Heart right ventricle (tissue), 16 donors: ENCODE measurements at regions not wholly inside any gene's neighbourhood (a gene's known extent, or its start where the extent isn't known, plus 50 kb on each side); places are given as distances from the start of the nearest gene placed in this dataset.

ENCODE experiments used
- ATAC-seq, 8 donors: fragments of 200-7000 bp; cut with Tn5 transposase; one replicate each; pipeline ENCODE4 v1.9.1; 2020; ENCODE audit warnings: mild to moderate bottlenecking in 8 of 8, moderate library complexity in 8 of 8, moderate number of reproducible peaks in 1 of 8
- DNase-seq, 2 donors: peaks; one replicate each; pipeline ENCODE4 v3.0.0-alpha.2; 2020
- H3K27ac ChIP-seq, 10 donors: fragments of 200-600 bp; sonication (generic) in 2 of 10; one replicate each; pipeline versions ENCODE4 v1.5.0 to v1.8.0; 2020 to 2022; ENCODE audit warnings: mild to moderate bottlenecking in 3 of 10
- H3K27me3 ChIP-seq, 7 donors: fragments of 200-600 bp; one replicate each; pipeline ENCODE4 v1.8.0; 2021 to 2022; ENCODE audit warnings: mild to moderate bottlenecking in 2 of 7
- H3K36me3 ChIP-seq, 9 donors: fragments of 200-600 bp; sonication (generic) in 1 of 9; one replicate each; pipeline versions ENCODE4 v1.5.0 to v1.8.0; 2020 to 2022; ENCODE audit warnings: mild to moderate bottlenecking in 2 of 9
- H3K4me1 ChIP-seq, 9 donors: fragments of 200-600 bp; sonication (generic) in 1 of 9; one replicate each; pipeline versions ENCODE4 v1.5.0 to v1.8.0; 2020 to 2022; ENCODE audit warnings: mild to moderate bottlenecking in 4 of 9
- H3K4me3 ChIP-seq, 10 donors: fragments of 200-600 bp; sonication (generic) in 2 of 10; one replicate each; pipeline versions ENCODE4 v1.5.0 to v1.8.0; 2020 to 2022; ENCODE audit warnings: mild to moderate bottlenecking in 7 of 10, moderate library complexity in 2 of 10
- H3K9me3 ChIP-seq, 11 donors: fragments of 200-600 bp in 10 of 11; sonication (generic) in 2 of 11; one replicate each; pipeline versions ENCODE4 v1.5.0 to v1.8.0; 2013 to 2022; ENCODE audit warnings: mild to moderate bottlenecking in 2 of 11, control low read depth in 1 of 11, moderate library complexity in 1 of 11
- WGBS, 2 donors: extraction: QIAGEN DNeasy Blood & Tissue Kit; methylation state at CpG; one replicate each; pipeline ENCODE4 v1.1.7; 2013; ENCODE audit warnings: inconsistent platforms in 1 of 2; 5-methylcytosine and 5-hydroxymethylcytosine counted together
- intact Hi-C, 10 donors: fragments of 100-400 bp; cut with DNase I; formaldehyde crosslinking; loops; one replicate each; pipeline versions ENCODE4 v1.11.1 to v1.14.2; 2022
- TF ChIP-seq, protein P1 (sequence below), 9 donors: fragments of 200-600 bp; sonication (generic) in 2 of 9; IDR thresholded peaks; one replicate each; pipeline versions ENCODE4 v1.5.0 to v1.8.0; 2021 to 2022; ENCODE audit warnings: antibody characterized with exemption in 9 of 9, mild to moderate bottlenecking in 5 of 9, moderate library complexity in 1 of 9
- donor health status: Arrhythmogenic right ventricular cardiomyopathy.
- donor health status: ischemic (EF 13 %, LVEDD 7.1; RV severe dilation, severe dysfunction).
- donor health status: healthy with polysubstance abuse.
- donor health status: DM: no; HTN: yes; CAD: no.
- donor health status: DM: no; HTN: no; CAD: no.
- donor health status: ischemic (EF 25% LVEDD 6.9; RV normal size, moderate dysfunction).
- donor health status: ischemic (EF 25% LVEDD 5.7; RV mildly dilated, moderate dysfunction).
- donor health status: healthy.
- donor health status: DM: yes; HTN: yes; CAD: no.
- donor health status: Ischemic cardiomyopathy.
- donor health status: ischemic (EF 35%, LVEDD 5.7; RV mildly dilated, moderate dysfunction).
- donor health status: nonischemic (EF 11% LVEDD 7.7; RV severe dilation, severe dysfunction).
- donor health status: DM: yes; HTN: yes; CAD: no.
- donor health status: PGD.
- donor health status: ischemic (EF 29% LVEDD 5.4; RV normal size, mild dysfunction).
- donor health status: nonischemic (EF 23%, LVEDD 6.1; RV moderate dilation, normal function).

DNA sequence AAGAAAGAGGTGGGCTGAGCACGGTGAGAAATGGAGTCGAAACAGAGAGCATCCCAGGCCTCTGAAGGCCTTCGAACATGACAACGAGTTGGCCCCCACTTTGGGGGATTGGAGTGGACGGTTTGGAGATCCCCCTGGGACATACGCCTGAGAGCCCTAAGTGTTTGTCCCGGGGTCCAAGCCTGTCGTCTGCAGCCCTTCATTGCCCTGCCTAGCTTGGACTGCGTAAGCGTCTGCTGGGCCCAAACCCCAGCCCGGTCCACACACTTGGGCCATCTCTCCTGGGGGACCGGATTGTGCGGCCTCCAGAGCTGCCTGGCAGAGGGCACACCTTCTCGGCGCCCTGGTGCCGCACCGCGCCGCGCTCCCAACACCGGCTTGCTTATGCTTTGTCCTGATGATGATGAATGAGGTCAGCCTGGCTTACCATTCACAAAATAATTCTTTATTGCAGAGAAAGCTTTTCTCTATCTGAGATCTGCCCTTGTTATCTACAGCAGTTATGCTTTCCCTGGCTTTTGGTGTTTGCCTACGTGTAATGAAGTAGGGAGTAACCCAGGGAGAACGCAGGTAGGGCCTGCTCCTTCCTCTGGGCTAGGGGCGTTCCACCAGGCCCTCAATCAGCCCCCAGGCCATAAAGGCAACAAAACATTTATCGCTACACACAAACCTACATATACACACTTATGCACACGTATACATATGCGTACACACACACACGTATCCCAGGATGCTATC, 85.9 kb upstream of the PPARA start:
- intact Hi-C loops: no loop called here
- TF ChIP-seq, protein P1, sequence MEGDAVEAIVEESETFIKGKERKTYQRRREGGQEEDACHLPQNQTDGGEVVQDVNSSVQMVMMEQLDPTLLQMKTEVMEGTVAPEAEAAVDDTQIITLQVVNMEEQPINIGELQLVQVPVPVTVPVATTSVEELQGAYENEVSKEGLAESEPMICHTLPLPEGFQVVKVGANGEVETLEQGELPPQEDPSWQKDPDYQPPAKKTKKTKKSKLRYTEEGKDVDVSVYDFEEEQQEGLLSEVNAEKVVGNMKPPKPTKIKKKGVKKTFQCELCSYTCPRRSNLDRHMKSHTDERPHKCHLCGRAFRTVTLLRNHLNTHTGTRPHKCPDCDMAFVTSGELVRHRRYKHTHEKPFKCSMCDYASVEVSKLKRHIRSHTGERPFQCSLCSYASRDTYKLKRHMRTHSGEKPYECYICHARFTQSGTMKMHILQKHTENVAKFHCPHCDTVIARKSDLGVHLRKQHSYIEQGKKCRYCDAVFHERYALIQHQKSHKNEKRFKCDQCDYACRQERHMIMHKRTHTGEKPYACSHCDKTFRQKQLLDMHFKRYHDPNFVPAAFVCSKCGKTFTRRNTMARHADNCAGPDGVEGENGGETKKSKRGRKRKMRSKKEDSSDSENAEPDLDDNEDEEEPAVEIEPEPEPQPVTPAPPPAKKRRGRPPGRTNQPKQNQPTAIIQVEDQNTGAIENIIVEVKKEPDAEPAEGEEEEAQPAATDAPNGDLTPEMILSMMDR (IDR thresholded peaks at IDR 0.05): no peak

DNA sequence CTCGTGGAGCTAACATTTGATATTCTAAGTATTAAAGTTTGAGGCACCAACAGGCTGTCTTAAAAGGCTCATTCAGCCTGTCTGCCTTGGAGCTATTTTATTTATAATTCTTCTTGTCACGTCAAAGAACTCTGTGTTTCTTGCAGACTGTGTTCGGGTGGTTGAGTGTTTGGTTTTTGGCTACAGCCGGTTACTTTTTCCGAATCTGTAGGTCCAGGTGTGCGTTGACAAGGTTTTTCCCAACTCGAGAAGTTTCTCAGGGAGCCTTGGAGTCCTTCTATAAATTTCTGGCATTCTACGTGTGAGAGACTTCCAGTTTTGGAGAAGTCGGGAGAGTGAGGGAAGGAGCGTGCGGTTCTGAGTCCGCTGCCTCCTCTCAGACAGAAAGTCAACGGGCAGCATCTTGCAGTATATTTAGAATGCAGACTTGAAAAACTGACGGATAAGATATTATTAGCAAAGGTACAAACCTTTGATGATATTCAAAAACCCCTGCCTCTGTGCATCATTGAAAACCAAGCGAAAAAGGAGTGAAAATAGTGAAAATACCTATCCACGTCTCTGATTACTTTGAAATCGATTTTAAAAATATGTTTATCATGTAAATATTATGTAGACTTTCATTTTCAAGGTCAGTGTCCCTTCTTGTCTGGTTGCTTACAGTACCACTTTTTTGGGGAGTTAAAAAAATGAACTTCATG, 85.2 kb upstream of the PPARA start:
- DNase-seq: no peak
- H3K4me1 ChIP-seq: peaks cover 20 to 93% (median 88%) of the 10 kb centered on the region in 9 donors
- peak overlapping the region in 9 of 10 donors; percentile 3 to 92 (median 35) for H3K4me3 ChIP-seq
- H3K27me3 ChIP-seq: no peaks in the 10 kb centered on the region
- TF ChIP-seq, protein P1 (IDR thresholded peaks at IDR 0.05): no peak
- H3K27ac ChIP-seq: peak overlapping the region; percentile 98 to 100 (median 100)
- H3K36me3 ChIP-seq: no peaks in the 10 kb centered on the region
- 20 to 39% methylated on average over 17 of the region's 17 CpGs for WGBS, 2 donors
- ATAC-seq: no peak
- no peaks in the 10 kb centered on the region for H3K9me3 ChIP-seq
- intact Hi-C loops: no loop called here

More for the DNA sequence above, 85.9 kb upstream of the PPARA start:
- Histone ChIP-seq H3K27ac (peak overlapping the region; percentile 98 to 100 (median 100)), H3K4me1 (peaks cover 21 to 93% (median 91%) of the 10 kb centered on the region in 9 donors), H3K36me3 (no peaks in the 10 kb centered on the region), H3K9me3 (no peaks in the 10 kb centered on the region), H3K27me3 (no peaks in the 10 kb centered on the region), H3K4me3 (peak overlapping the region in 8 of 10 donors; percentile 3 to 92 (median 60))
- WGBS, 2 donors: 62 to 73% methylated on average over 28 of the region's 28 CpGs
- ATAC-seq (peak in 7 of 8 donors; percentile 13 to 51 (median 21)), DNase-seq (peak in 1 of 2 donors; percentile 12)

DNA sequence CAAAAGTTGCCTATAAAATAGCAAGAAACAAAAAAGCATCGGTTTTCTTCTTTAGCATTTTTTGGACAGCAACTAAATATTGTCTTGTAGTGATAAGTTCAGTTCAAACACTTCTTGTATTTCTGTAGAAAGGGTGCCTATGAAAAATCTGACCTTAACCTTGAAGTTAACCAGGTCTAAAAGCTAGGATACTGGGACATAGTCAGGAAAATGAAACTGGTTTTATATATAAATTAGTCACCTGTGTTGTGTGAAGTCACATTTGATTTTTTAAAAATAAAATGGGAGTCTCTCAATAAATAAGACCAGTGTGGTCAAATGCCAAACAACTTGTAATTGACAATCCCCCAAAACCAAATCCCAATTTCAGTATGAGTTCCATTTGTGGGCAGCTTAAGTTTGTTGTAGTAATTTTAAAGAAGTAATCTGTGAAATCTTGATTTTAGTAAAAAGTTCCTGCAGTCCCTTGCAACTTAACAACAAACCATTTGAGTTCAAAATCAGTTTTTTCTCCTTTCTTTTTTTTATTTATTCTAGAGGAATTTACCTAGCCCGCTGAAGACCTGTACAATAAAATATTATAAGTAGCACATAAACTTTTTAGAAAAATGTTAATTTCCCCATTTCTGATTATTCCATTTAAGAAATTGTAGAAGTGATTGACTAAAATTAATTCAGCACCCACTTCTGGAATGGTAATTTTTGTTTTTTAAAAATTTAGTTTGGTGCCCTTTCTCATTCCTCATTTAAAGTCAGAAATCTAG, 84.5 kb upstream of the PPARA start:
- ATAC-seq: no peak
- H3K36me3 ChIP-seq: no peaks in the 10 kb centered on the region
- no peak for DNase-seq
- peak overlapping the region in 9 of 10 donors; percentile 16 to 92 (median 80) for H3K4me3 ChIP-seq
- peaks cover 20 to 86% (median 80%) of the 10 kb centered on the region in 9 donors for H3K4me1 ChIP-seq
- intact Hi-C loops: no loop called here
- H3K27ac ChIP-seq: peak overlapping the region; percentile 98 to 100 (median 100)
- H3K9me3 ChIP-seq: no peaks in the 10 kb centered on the region
- TF ChIP-seq, protein P1 (IDR thresholded peaks at IDR 0.05): no peak
- H3K27me3 ChIP-seq: no peaks in the 10 kb centered on the region
- WGBS, 2 donors: 59 to 75% methylated on average over 2 of the region's 2 CpGs

DNA sequence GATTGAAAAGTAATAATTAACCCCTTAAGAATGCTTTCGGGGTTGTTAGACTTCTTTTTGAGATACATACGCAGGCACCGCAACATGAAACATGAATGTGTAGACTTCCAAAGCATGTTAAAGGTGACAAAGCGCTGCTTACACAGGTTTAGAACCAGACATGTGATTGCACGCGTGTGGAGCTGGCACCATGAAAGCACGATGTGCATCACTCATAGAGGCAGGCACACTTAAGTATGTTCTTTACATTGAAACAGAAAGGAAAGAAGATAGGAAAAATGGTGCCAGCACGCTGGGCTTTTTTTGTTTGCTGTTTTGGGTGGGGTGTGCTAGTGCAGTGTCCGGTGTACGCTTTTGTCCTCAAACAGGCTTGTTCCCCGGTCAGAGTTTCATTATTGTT, 83.6 kb upstream of the PPARA start:
- Histone ChIP-seq H3K36me3 (no peaks in the 10 kb centered on the region), H3K4me1 (peaks cover 20 to 83% (median 78%) of the 10 kb centered on the region in 9 donors), H3K27ac (peak overlapping the region; percentile 98 to 100 (median 100))

More for the DNA sequence above, 83.6 kb upstream of the PPARA start:
- no peak for ATAC-seq
- Histone ChIP-seq H3K27me3 (no peaks in the 10 kb centered on the region), H3K9me3 (no peaks in the 10 kb centered on the region), H3K4me3 (peak overlapping the region in 9 of 10 donors; percentile 16 to 92 (median 80))
- WGBS, 2 donors: 39 to 58% methylated on average over 11 of the region's 11 CpGs
- peak in 1 of 2 donors; percentile 7 for DNase-seq
- TF ChIP-seq, protein P1 (IDR thresholded peaks at IDR 0.05): no peak
- intact Hi-C loops: no loop called here
